IPS-18a (cell line): ENCODE measurements at regions not wholly inside any gene's neighbourhood (a gene's known extent, or its start where the extent isn't known, plus 50 kb on each side); places are given as distances from the start of the nearest gene placed in this dataset.
"Not testable (repeated sequence)": the region's sequence is repeated elsewhere in the genome, so short reads cannot be mapped to it uniquely, and the experiment has no call there.

ENCODE experiments used
- H3K27ac ChIP-seq: one replicate; pipeline ENCODE4 v1.5.1; 2013; ENCODE audit warnings: low read length
- H3K27me3 ChIP-seq: one replicate; pipeline ENCODE4 v1.6.1; 2013; ENCODE audit warnings: mild to moderate bottlenecking, low read length; ENCODE audit not compliant: control insufficient read depth, insufficient read depth
- H3K36me3 ChIP-seq: one replicate; pipeline ENCODE4 v1.6.1; 2013; ENCODE audit warnings: low read depth, low read length; ENCODE audit not compliant: control insufficient read depth
- H3K4me1 ChIP-seq: one replicate; pipeline ENCODE4 v1.6.1; 2013; ENCODE audit warnings: low read depth, low read length; ENCODE audit not compliant: control insufficient read depth
- H3K4me3 ChIP-seq: one replicate; pipeline ENCODE4 v1.5.1; 2013; ENCODE audit warnings: low read length
- H3K9ac ChIP-seq: one replicate; pipeline ENCODE4 v1.6.1; 2013; ENCODE audit warnings: mild to moderate bottlenecking, low read length, moderate library complexity
- H3K9me3 ChIP-seq: one replicate; pipeline ENCODE4 v1.6.1; 2013; ENCODE audit warnings: low read depth, low read length; ENCODE audit not compliant: control insufficient read depth

DNA sequence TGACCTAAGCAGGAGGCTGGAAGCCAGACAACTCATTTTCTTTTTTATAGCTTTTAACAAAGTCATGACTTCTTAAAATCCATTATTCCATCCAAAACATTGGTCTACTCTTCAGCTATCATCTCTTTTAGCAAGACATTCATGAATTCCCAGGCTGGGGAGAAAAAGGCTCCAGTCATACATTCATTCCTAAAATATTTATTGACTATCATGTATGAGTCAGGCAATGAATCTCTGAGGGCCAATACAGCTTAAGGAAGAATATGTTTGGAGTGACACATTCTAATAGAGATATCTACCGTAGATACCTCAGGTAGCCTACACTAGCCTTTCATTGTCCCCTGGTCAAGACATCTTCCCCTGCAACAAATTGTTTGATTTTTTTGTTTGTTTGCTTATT, 196.4 kb upstream of the NANOGP8 start:
- H3K4me3 ChIP-seq = no peak overlapping the region
- H3K27ac ChIP-seq = no peak overlapping the region
- H3K9ac ChIP-seq = no peak overlapping the region
- H3K36me3 ChIP-seq = no peaks in the 10 kb centered on the region
- no peaks in the 10 kb centered on the region for H3K27me3 ChIP-seq
- H3K4me1 ChIP-seq = no peaks in the 10 kb centered on the region
- H3K9me3 ChIP-seq = peaks cover 11% of the 10 kb centered on the region

GRCh38 chr15:35279811-35280210, 194.7 kb upstream of the NANOGP8 start:
- Histone ChIP-seq H3K4me1 (no peaks in the 10 kb centered on the region), H3K36me3 (no peaks in the 10 kb centered on the region), H3K27ac (no peak overlapping the region), H3K9me3 (peaks cover 11% of the 10 kb centered on the region), H3K4me3 (no peak overlapping the region), H3K9ac (no peak overlapping the region), H3K27me3 (no peaks in the 10 kb centered on the region)

GRCh38 chr15:35271371-35272043, 186.4 kb upstream of the NANOGP8 start:
- H3K27me3 ChIP-seq = no peaks in the 10 kb centered on the region

GRCh38 chr15:35260941-35261340, 175.8 kb upstream of the NANOGP8 start:
- Histone ChIP-seq H3K4me3 (no peak overlapping the region), H3K27ac (no peak overlapping the region), H3K9ac (no peak overlapping the region), H3K4me1 (no peaks in the 10 kb centered on the region), H3K27me3 (no peaks in the 10 kb centered on the region), H3K36me3 (no peaks in the 10 kb centered on the region), H3K9me3 (no peaks in the 10 kb centered on the region)

More at GRCh38 chr15:35271371-35272043, 186.4 kb upstream of the NANOGP8 start:
- Histone ChIP-seq H3K4me1 (no peaks in the 10 kb centered on the region), H3K4me3 (no peak overlapping the region), H3K9me3 (no peaks in the 10 kb centered on the region), H3K36me3 (no peaks in the 10 kb centered on the region), H3K9ac (no peak overlapping the region), H3K27ac (no peak overlapping the region)

GRCh38 chr15:35260274-35260673, 175.2 kb upstream of the NANOGP8 start:
- not testable (repeated sequence) for H3K4me1 ChIP-seq, H3K27ac ChIP-seq, H3K9me3 ChIP-seq, H3K4me3 ChIP-seq, H3K27me3 ChIP-seq, H3K9ac ChIP-seq, H3K36me3 ChIP-seq

GRCh38 chr15:35256551-35256950, 171.5 kb upstream of the NANOGP8 start:
- Histone ChIP-seq H3K27ac (no peak overlapping the region), H3K4me3 (no peak overlapping the region), H3K9ac (no peak overlapping the region), H3K9me3 (no peaks in the 10 kb centered on the region), H3K36me3 (no peaks in the 10 kb centered on the region), H3K4me1 (peaks cover 31% of the 10 kb centered on the region), H3K27me3 (no peaks in the 10 kb centered on the region)

DNA sequence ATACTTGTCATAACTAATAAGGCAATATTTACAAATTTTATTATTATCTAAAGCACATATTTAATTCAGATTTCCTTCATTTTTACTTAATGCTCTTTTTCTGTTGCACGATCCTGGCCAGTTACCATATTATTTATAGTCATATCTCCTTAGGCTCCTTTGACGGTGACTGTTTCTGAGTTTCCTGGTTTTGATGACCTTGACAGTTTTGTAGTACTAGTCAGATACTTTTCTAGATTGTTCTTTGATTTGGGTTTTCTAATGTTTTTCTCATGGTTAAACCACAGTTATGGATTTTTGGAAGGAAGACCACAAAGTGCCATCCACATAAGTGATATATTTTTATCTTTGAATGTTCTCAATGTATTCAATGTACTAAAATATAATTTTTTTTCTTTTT, 171.0 kb upstream of the NANOGP8 start:
- Histone ChIP-seq H3K36me3 (no peaks in the 10 kb centered on the region), H3K4me1 (peaks cover 31% of the 10 kb centered on the region), H3K27me3 (no peaks in the 10 kb centered on the region), H3K9ac (no peak overlapping the region), H3K27ac (no peak overlapping the region), H3K4me3 (no peak overlapping the region), H3K9me3 (no peaks in the 10 kb centered on the region)

GRCh38 chr15:35254908-35255307, 169.8 kb upstream of the NANOGP8 start:
- H3K27ac ChIP-seq, H3K4me3 ChIP-seq: not testable (repeated sequence)

GRCh38 chr15:35254062-35254461, 169.0 kb upstream of the NANOGP8 start:
- Histone ChIP-seq H3K27me3 (no peaks in the 10 kb centered on the region), H3K9me3 (no peaks in the 10 kb centered on the region), H3K4me3 (peak overlapping the region; percentile 28), H3K36me3 (no peaks in the 10 kb centered on the region), H3K4me1 (peaks cover 31% of the 10 kb centered on the region), H3K9ac (no peak overlapping the region), H3K27ac (peak overlapping the region; percentile 35)

More at GRCh38 chr15:35254908-35255307, 169.8 kb upstream of the NANOGP8 start:
- not testable (repeated sequence) for H3K36me3 ChIP-seq, H3K9ac ChIP-seq, H3K9me3 ChIP-seq, H3K27me3 ChIP-seq
- peaks cover 31% of the 10 kb centered on the region for H3K4me1 ChIP-seq

- no peak overlapping the region for H3K9ac ChIP-seq
- peaks cover 36% of the 10 kb centered on the region for H3K4me1 ChIP-seq
- no peaks in the 10 kb centered on the region for H3K27me3 ChIP-seq
- no peak overlapping the region for H3K4me3 ChIP-seq
- H3K9me3 ChIP-seq = no peaks in the 10 kb centered on the region
- no peak overlapping the region for H3K27ac ChIP-seq
- H3K36me3 ChIP-seq = no peaks in the 10 kb centered on the region
These were observed 167.3 kb upstream of the NANOGP8 start for GRCh38 chr15:35252351-35252865.

GRCh38 chr15:35247150-35247549, 162.1 kb upstream of the NANOGP8 start:
- Histone ChIP-seq H3K4me1 (peaks cover 28% of the 10 kb centered on the region), H3K9me3 (no peaks in the 10 kb centered on the region), H3K36me3 (no peaks in the 10 kb centered on the region), H3K27me3 (no peaks in the 10 kb centered on the region), H3K4me3 (no peak overlapping the region), H3K9ac (no peak overlapping the region), H3K27ac (no peak overlapping the region)

GRCh38 chr15:35246451-35246850, 161.4 kb upstream of the NANOGP8 start:
- H3K9ac ChIP-seq = no peak overlapping the region
- peaks cover 26% of the 10 kb centered on the region for H3K4me1 ChIP-seq
- H3K27ac ChIP-seq = no peak overlapping the region
- no peak overlapping the region for H3K4me3 ChIP-seq
- no peaks in the 10 kb centered on the region for H3K36me3 ChIP-seq
- H3K27me3 ChIP-seq = no peaks in the 10 kb centered on the region
- H3K9me3 ChIP-seq = no peaks in the 10 kb centered on the region
